Kidney epithelial cell (primary cell): ENCODE measurements at regions not wholly inside any gene's neighbourhood (a gene's known extent, or its start where the extent isn't known, plus 50 kb on each side); places are given as distances from the start of the nearest gene placed in this dataset.

Experiments used
- DNase-seq: peaks from one replicate; pipeline ENCODE4 v3.0.0-alpha.2; 2010; ENCODE audit warnings: low read depth
- H3K27me3 ChIP-seq: 2 replicates; pipeline ENCODE4 v1.6.0; 2011; ENCODE audit warnings: low read length; ENCODE audit not compliant: control insufficient read depth, insufficient read depth
- H3K36me3 ChIP-seq: 2 replicates; pipeline ENCODE4 v1.5.1; 2011; ENCODE audit warnings: low read length; ENCODE audit not compliant: control insufficient read depth, insufficient read depth
- H3K4me3 ChIP-seq: 2 replicates; pipeline ENCODE4 v1.5.1; 2011; ENCODE audit warnings: low read depth, mild to moderate bottlenecking, control low read depth, low read length
- CTCF ChIP-seq: IDR thresholded peaks from 2 replicates; pipeline ENCODE4 v1.5.1; 2011; ENCODE audit warnings: mild to moderate bottlenecking, moderate library complexity, low read length, control low read depth, inconsistent platforms; ENCODE audit not compliant: insufficient read depth, poor library complexity, severe bottlenecking

- H3K36me3 ChIP-seq: no peaks in the 10 kb centered on the region
- no peak for TF ChIP-seq CTCF
- DNase-seq: no peak
- no peaks in the 10 kb centered on the region for H3K27me3 ChIP-seq
- no peak overlapping the region for H3K4me3 ChIP-seq
Observed at GRCh38 chr15:95932141-95932540, 398.4 kb upstream of the NR2F2 start.

- TF ChIP-seq CTCF: no peak
- Histone ChIP-seq H3K36me3 (no peaks in the 10 kb centered on the region), H3K27me3 (no peaks in the 10 kb centered on the region), H3K4me3 (no peak overlapping the region)
- DNase-seq: peak; percentile 23
Observed at GRCh38 chr15:95932676-95933075, 397.8 kb upstream of the NR2F2 start.

GRCh38 chr15:95935852-95936251, 394.6 kb upstream of the NR2F2 start:
- no peak for TF ChIP-seq CTCF

GRCh38 chr15:95937128-95937528, 393.4 kb upstream of the NR2F2 start:
- TF ChIP-seq CTCF: no peak
- H3K27me3 ChIP-seq: no peaks in the 10 kb centered on the region
- H3K4me3 ChIP-seq: no peak overlapping the region
- no peaks in the 10 kb centered on the region for H3K36me3 ChIP-seq
- no peak for DNase-seq

More at GRCh38 chr15:95935852-95936251, 394.6 kb upstream of the NR2F2 start:
- Histone ChIP-seq H3K4me3 (no peak overlapping the region), H3K27me3 (no peaks in the 10 kb centered on the region), H3K36me3 (no peaks in the 10 kb centered on the region)
- DNase-seq: no peak

GRCh38 chr15:95940431-95940985, 390.0 kb upstream of the NR2F2 start:
- no peak overlapping the region for H3K4me3 ChIP-seq
- DNase-seq: no peak
- TF ChIP-seq CTCF: no peak
- no peaks in the 10 kb centered on the region for H3K36me3 ChIP-seq
- no peaks in the 10 kb centered on the region for H3K27me3 ChIP-seq

- no peak for TF ChIP-seq CTCF
- no peak overlapping the region for H3K4me3 ChIP-seq
- no peaks in the 10 kb centered on the region for H3K36me3 ChIP-seq
- DNase-seq: no peak
- H3K27me3 ChIP-seq: no peaks in the 10 kb centered on the region
Observed at GRCh38 chr15:95944193-95944592, 386.3 kb upstream of the NR2F2 start.
